Stimulated activated CD8-positive, alpha-beta memory T cell treated with anti-CD3 and anti-CD28 coated beads, Interleukin-15, amount 100 ng/mL, for 4 hours (primary cell): ENCODE measurements at regions not wholly inside any gene's neighbourhood (a gene's known extent, or its start where the extent isn't known, plus 50 kb on each side); places are given as distances from the start of the nearest gene placed in this dataset.
"Not testable (repeated sequence)": the region's sequence is repeated elsewhere in the genome, so short reads cannot be mapped to it uniquely, and the experiment has no call there.

Experiments used
- DNase-seq, 2 donors: peaks; one replicate each; pipeline ENCODE4 v3.0.0-alpha.2; 2020; ENCODE audit warnings: low read depth in 2 of 2

- no peak for DNase-seq
Measured at GRCh38 chr10:3660753-3661152, 124.3 kb downstream of the KLF6 start.

- DNase-seq, result no peak
Measured at GRCh38 chr10:3659203-3659917, 125.6 kb downstream of the KLF6 start.

- DNase-seq, result no peak
Measured at GRCh38 chr10:3658766-3659165, 126.2 kb downstream of the KLF6 start.

GRCh38 chr10:3656214-3656613, 128.8 kb downstream of the KLF6 start:
- DNase-seq, result no peak

- DNase-seq, result no peak
Measured at GRCh38 chr10:3655528-3655927, 129.5 kb downstream of the KLF6 start.

- DNase-seq, result no peak
Measured at GRCh38 chr10:3654980-3655379, 130.0 kb downstream of the KLF6 start.

- DNase-seq, result no peak
Measured at GRCh38 chr10:3654496-3654895, 130.5 kb downstream of the KLF6 start.

- DNase-seq, result not testable (repeated sequence)
Measured at GRCh38 chr10:3653303-3653702, 131.7 kb downstream of the KLF6 start.

GRCh38 chr10:3652886-3653285, 132.1 kb downstream of the KLF6 start:
- DNase-seq, result no peak

GRCh38 chr10:3651969-3652653, 132.9 kb downstream of the KLF6 start:
- DNase-seq, result no peak

- DNase-seq, result no peak
Measured at GRCh38 chr10:3648576-3648975, 136.4 kb downstream of the KLF6 start.

- no peak for DNase-seq
Measured at GRCh38 chr10:3648170-3648569, 136.8 kb downstream of the KLF6 start.

GRCh38 chr10:3647074-3647473, 137.9 kb downstream of the KLF6 start:
- DNase-seq, result no peak

GRCh38 chr10:3645406-3645805, 139.6 kb downstream of the KLF6 start:
- no peak for DNase-seq

- DNase-seq, result no peak
Measured at GRCh38 chr10:3640816-3641215, 144.2 kb downstream of the KLF6 start.

- DNase-seq, result no peak
Measured at GRCh38 chr10:3639546-3639945, 145.5 kb downstream of the KLF6 start.

- no peak for DNase-seq
Measured at GRCh38 chr10:3636356-3637181, 148.4 kb downstream of the KLF6 start.

- no peak for DNase-seq
Measured at GRCh38 chr10:3635697-3636096, 149.3 kb downstream of the KLF6 start.

- DNase-seq, result no peak
Measured at GRCh38 chr10:3635211-3635671, 149.8 kb downstream of the KLF6 start.

- not testable (repeated sequence) for DNase-seq
Measured at GRCh38 chr10:3634646-3635045, 150.4 kb downstream of the KLF6 start.

GRCh38 chr10:3631701-3632330, 153.2 kb downstream of the KLF6 start:
- DNase-seq, result no peak

- DNase-seq, result no peak
Measured at GRCh38 chr10:3631291-3631690, 153.7 kb downstream of the KLF6 start.
